Activated T-helper 1 cell treated with anti-CD3 and anti-CD28 coated beads, Interleukin-12 subunit alpha, Interleukin-12 subunit beta, Interleukin-2, Interleukin-4 antibody, amounts not matched to agents 30 ng/mL and 10 ng/mL and 1 ng/mL, durations not matched to agents 14 hours and 24 hours and 36 hours (primary cell): ENCODE measurements at regions not wholly inside any gene's neighbourhood (a gene's known extent, or its start where the extent isn't known, plus 50 kb on each side); places are given as distances from the start of the nearest gene placed in this dataset.

ENCODE experiments used
- DNase-seq: peaks from one replicate; pipeline ENCODE4 v3.0.0; 2021; ENCODE audit warnings: low spot score
- H3K27ac Mint-ChIP-seq: one replicate; pipeline ENCODE4 v1.8.0; 2021; ENCODE audit warnings: mild to moderate bottlenecking, mixed read lengths
- H3K27me3 Mint-ChIP-seq: one replicate; pipeline ENCODE4 v1.8.0; 2022; ENCODE audit warnings: mild to moderate bottlenecking, moderate library complexity, mixed read lengths; ENCODE audit not compliant: insufficient read depth
- H3K36me3 Mint-ChIP-seq: one replicate; pipeline ENCODE4 v1.8.0; 2021; ENCODE audit warnings: low read depth, mixed read lengths
- H3K4me1 Mint-ChIP-seq: one replicate; pipeline ENCODE4 v1.8.0; 2021; ENCODE audit warnings: low read depth, mixed read lengths
- H3K4me3 Mint-ChIP-seq: one replicate; pipeline ENCODE4 v1.8.0; 2021; ENCODE audit warnings: mild to moderate bottlenecking, moderate library complexity, mixed read lengths
- H3K9me3 Mint-ChIP-seq: one replicate; pipeline ENCODE4 v1.8.0; 2021; ENCODE audit warnings: mixed read lengths
- intact Hi-C: fragments of 100-400 bp; cut with micrococcal nuclease; formaldehyde crosslinking; loops from one replicate; pipeline ENCODE4 v1.15.1; 2024

DNA sequence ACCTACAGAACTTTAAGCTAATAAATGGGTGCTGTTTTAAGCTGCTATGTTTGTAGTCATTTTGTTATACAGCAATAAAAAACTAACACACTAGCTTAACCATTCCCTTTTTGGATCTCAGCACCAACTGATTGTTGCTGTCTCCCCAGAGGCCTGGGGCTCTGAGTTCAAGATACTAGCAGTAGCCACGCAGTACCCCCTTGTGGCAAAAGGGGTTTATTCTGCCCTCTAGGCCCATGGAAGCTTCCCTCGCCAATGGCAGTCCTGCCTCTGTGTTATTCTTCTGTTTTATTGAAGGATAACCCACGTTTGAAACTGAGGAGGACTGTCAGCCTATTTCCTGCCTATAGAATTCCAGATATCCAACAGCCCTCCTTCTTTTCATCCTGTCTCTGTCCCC, 455.3 kb upstream of the ATP2B1 start:
- no peak overlapping the region for H3K4me3 Mint-ChIP-seq
- no peaks in the 10 kb centered on the region for H3K4me1 Mint-ChIP-seq
- no peaks in the 10 kb centered on the region for H3K36me3 Mint-ChIP-seq
- intact Hi-C loops: no loop called here
- no peaks in the 10 kb centered on the region for H3K9me3 Mint-ChIP-seq
- DNase-seq: no peak
- H3K27me3 Mint-ChIP-seq: no peaks in the 10 kb centered on the region
- H3K27ac Mint-ChIP-seq: no peak overlapping the region

DNA sequence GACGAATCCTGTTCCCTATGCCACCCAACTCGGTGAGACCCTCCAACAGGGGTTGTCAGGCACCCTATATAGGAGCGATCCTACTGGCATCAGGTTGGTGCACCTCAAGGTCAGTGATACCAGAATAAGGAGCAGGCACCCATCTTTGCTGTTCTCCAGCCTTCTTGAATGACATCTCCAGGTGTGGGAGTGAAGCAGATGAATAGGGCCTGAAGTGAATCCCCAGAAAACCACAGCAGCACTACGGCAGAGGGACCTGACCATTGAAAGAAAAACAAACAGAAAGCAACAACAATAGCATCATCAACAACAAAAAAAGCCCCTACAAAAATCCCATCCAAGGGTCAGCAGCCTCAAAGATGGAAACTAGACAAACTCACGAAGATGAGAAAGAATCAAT, 445.2 kb upstream of the ATP2B1 start:
- Mint-ChIP-seq H3K36me3 (no peaks in the 10 kb centered on the region), H3K4me1 (no peaks in the 10 kb centered on the region), H3K4me3 (no peak overlapping the region), H3K27ac (no peak overlapping the region), H3K9me3 (no peaks in the 10 kb centered on the region), H3K27me3 (no peaks in the 10 kb centered on the region)
- DNase-seq: no peak
- intact Hi-C loops: no loop called here

DNA sequence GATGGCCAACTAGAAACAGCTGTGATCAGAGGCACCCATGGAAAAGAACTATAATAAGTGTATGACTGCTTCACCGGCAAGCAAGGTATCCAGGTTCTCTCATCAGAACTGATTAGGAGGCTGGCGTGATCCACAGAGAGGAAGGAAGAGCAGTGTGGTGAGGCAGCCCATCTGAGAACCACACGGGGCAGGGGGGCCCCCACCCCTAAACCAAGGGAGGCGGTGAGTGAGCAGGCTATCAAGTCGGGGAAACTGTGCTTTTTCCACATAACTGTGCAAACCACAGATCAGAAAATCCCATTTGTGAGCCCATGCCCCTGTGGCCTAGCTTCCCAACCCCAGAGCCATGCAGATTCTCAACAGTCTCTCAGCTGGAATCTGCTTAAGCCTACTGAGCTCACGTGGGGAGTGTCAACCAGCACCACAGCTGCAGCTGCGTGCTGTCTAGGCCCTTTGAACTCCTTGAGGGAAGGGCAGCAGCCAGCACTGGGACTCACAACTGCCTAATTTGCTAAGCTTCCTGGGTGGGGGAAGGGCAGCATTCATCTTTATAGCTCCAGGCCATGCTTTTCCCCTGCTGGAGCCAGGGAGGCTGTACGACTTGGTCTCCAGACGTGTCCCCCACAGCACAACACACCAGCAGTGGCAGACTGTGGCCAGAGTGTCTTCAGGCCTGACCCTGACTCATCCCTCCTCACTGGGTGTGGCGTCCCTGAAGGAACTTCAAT, 444.4 kb upstream of the ATP2B1 start:
- Mint-ChIP-seq H3K9me3 (no peaks in the 10 kb centered on the region), H3K36me3 (no peaks in the 10 kb centered on the region), H3K27me3 (no peaks in the 10 kb centered on the region), H3K4me3 (no peak overlapping the region), H3K4me1 (no peaks in the 10 kb centered on the region), H3K27ac (no peak overlapping the region)
- intact Hi-C loops: no loop called here
- DNase-seq: no peak

DNA sequence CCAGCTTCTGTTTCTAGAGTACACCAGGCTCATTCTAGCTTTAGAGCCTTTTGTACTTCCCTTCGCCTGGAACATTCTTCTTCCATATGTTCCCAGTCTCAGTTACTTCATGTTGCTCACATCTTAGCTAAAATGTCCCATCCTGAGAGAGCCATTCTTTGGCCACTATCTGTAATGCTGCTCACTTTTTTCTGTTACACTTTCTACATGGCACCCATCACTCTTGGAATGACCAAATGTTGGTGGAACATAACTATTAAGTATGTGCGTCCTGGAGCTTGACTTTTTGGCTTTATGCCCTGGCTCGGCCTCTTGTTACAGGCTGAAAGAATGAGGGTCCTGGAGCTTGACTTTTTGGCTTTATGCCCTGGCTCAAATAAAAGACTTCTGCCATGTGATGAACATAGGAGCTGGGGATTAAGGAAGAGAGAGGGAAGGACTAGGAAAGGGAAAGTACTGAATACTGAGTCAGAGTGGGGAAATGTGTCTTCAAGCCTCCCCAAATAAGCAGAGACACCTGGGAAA, 442.9 kb upstream of the ATP2B1 start:
- intact Hi-C loops: no loop called here
- Mint-ChIP-seq H3K9me3 (no peaks in the 10 kb centered on the region), H3K27ac (no peak overlapping the region), H3K27me3 (no peaks in the 10 kb centered on the region), H3K4me3 (no peak overlapping the region), H3K4me1 (no peaks in the 10 kb centered on the region), H3K36me3 (no peaks in the 10 kb centered on the region)
- no peak for DNase-seq

DNA sequence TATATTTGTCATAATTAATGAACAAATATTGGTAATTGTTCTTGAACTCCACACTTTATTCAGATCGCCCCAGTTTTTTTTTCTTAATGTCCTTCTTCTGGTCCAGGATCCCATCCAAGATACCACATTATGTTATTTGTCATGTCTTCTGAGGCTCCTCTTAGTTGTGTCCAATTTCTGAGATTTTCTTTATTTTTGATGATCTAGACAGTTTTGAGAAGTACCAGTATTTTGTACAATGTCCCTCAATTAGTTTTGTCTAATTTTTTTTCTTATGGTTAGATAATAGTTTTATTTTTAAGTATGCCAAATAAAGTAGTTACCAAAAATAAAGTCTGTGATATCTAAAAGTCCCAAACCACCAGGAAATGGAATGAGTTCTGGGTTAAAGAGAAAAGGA, 440.8 kb upstream of the ATP2B1 start:
- H3K27ac Mint-ChIP-seq: no peak overlapping the region
- H3K4me1 Mint-ChIP-seq: no peaks in the 10 kb centered on the region
- H3K27me3 Mint-ChIP-seq: no peaks in the 10 kb centered on the region
- H3K4me3 Mint-ChIP-seq: no peak overlapping the region
- DNase-seq: no peak
- intact Hi-C loops: no loop called here
- H3K36me3 Mint-ChIP-seq: no peaks in the 10 kb centered on the region
- H3K9me3 Mint-ChIP-seq: no peaks in the 10 kb centered on the region

DNA sequence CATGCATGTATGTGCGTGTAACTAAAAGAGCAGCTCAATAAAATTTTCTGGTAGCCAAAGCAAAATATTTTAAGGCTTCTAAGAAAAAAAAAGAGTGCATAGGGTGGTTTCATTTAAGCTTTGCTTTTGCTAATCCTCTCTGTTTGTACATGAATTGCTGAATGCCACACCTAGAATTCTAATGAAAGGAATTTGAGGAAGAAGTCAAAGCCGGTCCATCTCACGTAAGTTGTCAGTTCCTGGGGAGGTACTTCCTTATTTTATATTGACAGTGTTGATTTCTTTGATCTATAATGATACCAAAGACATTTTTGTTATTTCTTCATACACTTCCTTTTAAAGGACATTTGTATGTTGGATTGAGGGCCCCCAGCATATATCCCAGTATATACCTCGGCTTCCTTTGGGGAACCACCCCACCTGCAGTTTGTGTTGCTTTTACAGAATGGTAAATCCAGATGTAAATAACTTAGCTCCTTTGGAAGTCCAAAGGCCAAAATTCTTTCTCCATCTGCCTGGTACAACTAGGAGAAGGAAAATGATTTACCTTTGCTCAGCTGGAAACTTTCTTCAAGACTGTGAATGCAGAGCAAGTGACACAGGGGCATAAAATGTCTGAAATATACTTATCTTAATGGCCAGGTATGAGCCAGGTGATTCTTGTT, 420.9 kb upstream of the ATP2B1 start:
- Mint-ChIP-seq H3K4me1 (no peaks in the 10 kb centered on the region), H3K9me3 (no peaks in the 10 kb centered on the region), H3K27me3 (peaks cover 3% of the 10 kb centered on the region), H3K36me3 (no peaks in the 10 kb centered on the region), H3K4me3 (no peak overlapping the region), H3K27ac (no peak overlapping the region)
- intact Hi-C loops: no loop called here
- DNase-seq: no peak

DNA sequence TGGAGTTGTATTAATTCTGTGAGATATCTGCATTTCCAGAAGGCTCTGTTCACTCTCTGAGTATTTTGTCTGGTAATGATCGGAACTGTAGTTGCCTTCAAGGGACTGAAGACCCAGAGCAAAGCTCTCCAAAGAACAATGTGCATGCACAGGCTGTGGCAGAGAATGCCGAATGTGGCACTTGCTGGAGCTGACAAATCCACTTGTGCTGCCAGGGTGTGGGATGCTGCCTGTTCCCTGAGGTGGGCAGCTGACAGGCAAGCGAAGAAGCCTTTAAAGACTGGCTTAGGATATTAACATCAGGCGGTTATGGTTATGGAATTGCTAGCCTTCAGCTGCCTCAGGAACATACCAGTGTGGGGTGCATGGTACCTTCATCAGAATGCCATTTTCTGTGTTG, 419.9 kb upstream of the ATP2B1 start:
- no peaks in the 10 kb centered on the region for H3K4me1 Mint-ChIP-seq

DNA sequence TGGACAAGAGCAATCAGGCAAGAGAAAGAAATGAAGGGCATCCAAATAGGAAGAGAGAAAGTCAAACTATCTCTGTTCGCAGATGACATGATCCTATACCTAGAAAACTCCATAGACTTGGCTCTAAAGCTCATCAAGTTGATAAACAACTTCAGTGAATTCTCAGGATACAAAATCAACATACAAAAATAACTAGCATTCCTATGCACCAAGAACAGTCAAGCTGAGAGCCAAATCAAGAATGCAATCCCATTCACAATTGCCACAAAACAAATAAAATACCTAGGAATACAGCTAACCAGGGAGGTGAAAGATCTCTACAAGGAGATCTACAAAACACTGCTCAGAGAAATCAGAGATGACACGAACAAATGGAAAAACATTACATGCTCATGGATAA, 417.5 kb upstream of the ATP2B1 start:
- no peak overlapping the region for H3K27ac Mint-ChIP-seq
- intact Hi-C loops: no loop called here

More for the DNA sequence above, 419.9 kb upstream of the ATP2B1 start:
- peaks cover 3% of the 10 kb centered on the region for H3K27me3 Mint-ChIP-seq
- intact Hi-C loops: no loop called here
- no peaks in the 10 kb centered on the region for H3K36me3 Mint-ChIP-seq
- no peak for DNase-seq
- H3K27ac Mint-ChIP-seq: no peak overlapping the region
- no peak overlapping the region for H3K4me3 Mint-ChIP-seq
- H3K9me3 Mint-ChIP-seq: no peaks in the 10 kb centered on the region

DNA sequence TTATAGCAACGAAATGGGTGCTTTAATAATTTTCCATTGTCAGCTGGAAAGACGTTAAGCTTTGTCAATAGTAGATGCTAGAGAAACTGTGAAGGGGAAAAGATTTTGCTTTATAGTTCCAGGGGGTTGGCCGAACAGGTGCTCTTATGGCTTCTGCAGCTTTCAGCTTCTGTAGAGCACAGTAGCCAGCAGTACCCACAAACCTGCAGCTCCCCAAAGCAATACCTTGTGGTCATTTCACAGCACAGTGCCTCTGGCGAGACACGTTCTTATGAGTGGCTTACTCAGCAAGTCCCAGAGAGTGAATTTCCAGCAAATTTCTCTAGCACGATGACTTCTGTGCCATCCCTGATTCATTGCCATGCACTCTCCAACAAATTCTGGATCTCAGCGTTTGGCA, 416.3 kb upstream of the ATP2B1 start:
- no peak for DNase-seq
- H3K4me3 Mint-ChIP-seq: no peak overlapping the region
- intact Hi-C loops: no loop called here
- no peaks in the 10 kb centered on the region for H3K4me1 Mint-ChIP-seq
- no peaks in the 10 kb centered on the region for H3K27me3 Mint-ChIP-seq
- no peak overlapping the region for H3K27ac Mint-ChIP-seq
- no peaks in the 10 kb centered on the region for H3K36me3 Mint-ChIP-seq
- peaks cover 13% of the 10 kb centered on the region for H3K9me3 Mint-ChIP-seq

More for the DNA sequence above, 417.5 kb upstream of the ATP2B1 start:
- Mint-ChIP-seq H3K4me1 (no peaks in the 10 kb centered on the region), H3K9me3 (peaks cover under 1% of the 10 kb centered on the region), H3K27me3 (peaks cover 3% of the 10 kb centered on the region), H3K4me3 (no peak overlapping the region), H3K36me3 (no peaks in the 10 kb centered on the region)
- DNase-seq: no peak

DNA sequence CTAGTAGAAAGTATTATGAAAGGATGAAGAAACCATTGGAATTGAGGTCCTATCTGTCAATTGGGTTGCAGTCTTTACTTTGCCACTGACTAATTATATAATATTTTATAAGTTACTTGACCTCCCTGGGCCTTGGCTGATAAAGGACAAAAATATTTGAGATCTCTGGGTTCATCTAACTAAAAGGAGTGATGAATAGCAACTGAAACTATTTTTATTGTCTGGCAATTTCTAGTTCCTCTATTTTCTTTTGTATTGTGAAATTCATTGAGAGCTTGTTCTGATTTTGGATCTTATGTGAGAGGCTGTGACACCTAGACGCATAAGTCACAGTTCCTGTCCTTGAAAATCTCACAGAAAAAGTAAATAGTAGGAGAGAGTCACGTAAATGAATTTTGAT, 415.7 kb upstream of the ATP2B1 start:
- Mint-ChIP-seq H3K27me3 (no peaks in the 10 kb centered on the region), H3K4me1 (no peaks in the 10 kb centered on the region), H3K9me3 (peaks cover 16% of the 10 kb centered on the region), H3K36me3 (no peaks in the 10 kb centered on the region), H3K27ac (no peak overlapping the region), H3K4me3 (no peak overlapping the region)
- no peak for DNase-seq
- intact Hi-C loops: no loop called here

DNA sequence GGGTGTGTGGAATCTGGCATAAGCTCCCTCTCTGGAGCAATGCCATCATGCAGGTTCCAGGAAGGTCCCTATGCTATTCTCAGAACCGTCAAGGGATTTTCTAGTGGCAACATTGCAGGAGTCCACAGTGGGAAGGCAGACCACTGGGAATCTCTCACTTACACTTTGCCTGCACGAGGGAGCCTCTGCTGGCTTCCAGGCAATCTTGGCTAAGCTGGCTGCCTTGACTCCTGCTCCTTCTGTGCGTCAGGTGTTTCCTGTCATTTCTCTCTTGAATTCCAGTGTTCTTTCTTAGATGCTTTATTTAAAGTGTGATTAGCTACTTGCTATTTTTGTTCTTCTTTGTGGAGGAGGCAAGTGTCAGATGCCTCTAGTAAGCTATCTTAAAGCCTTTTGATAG, 414.0 kb upstream of the ATP2B1 start:
- intact Hi-C loops: no loop called here
- H3K4me3 Mint-ChIP-seq: no peak overlapping the region
- no peak for DNase-seq
- H3K4me1 Mint-ChIP-seq: no peaks in the 10 kb centered on the region
- no peak overlapping the region for H3K27ac Mint-ChIP-seq
- H3K9me3 Mint-ChIP-seq: peaks cover 16% of the 10 kb centered on the region
- H3K36me3 Mint-ChIP-seq: no peaks in the 10 kb centered on the region
- H3K27me3 Mint-ChIP-seq: no peaks in the 10 kb centered on the region

DNA sequence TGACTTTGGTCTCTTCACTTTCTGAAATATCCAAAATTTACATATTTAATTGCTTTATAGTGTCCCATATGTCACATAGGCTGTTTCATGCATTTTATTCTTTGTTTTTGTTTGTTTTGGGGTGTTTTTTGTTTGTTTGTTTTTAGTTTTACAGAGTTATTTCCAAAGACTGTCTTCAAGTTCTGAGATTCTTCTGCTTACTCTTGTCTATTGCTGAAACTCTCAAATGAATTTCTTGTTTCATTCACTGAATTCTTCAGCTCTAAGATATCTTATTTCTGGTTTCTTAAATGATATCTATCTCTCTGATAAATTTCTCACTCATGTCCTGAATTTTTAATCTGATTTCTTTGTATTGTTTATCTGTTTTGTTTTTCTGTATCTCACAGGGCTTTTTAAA, 412.0 kb upstream of the ATP2B1 start:
- Mint-ChIP-seq H3K36me3 (no peaks in the 10 kb centered on the region), H3K4me3 (no peak overlapping the region), H3K27me3 (no peaks in the 10 kb centered on the region), H3K4me1 (no peaks in the 10 kb centered on the region), H3K9me3 (peaks cover 16% of the 10 kb centered on the region), H3K27ac (no peak overlapping the region)
- DNase-seq: no peak
- intact Hi-C loops: no loop called here

DNA sequence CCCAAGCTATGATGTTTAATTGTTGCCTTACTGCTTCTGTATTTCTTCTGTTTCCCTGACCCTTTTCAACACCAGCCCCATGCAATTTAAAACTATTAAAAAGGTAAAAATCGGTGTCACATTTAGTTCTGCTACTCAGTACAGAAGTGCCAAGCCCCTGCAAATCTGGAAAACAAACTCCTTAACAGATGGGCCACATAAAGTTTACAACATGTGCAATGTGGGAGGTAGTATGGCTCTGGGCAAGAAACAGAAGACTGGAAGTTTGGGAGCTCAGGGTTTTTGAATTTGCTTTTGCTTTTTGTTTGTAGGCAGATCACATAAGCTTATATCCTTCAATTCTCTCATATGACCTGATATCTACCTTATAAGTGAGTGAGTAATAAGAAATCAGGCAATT, 404.0 kb upstream of the ATP2B1 start:
- intact Hi-C loops: no loop called here

More for the DNA sequence above, 404.0 kb upstream of the ATP2B1 start:
- peaks cover 2% of the 10 kb centered on the region for H3K27me3 Mint-ChIP-seq
- no peak overlapping the region for H3K4me3 Mint-ChIP-seq
- H3K4me1 Mint-ChIP-seq: no peaks in the 10 kb centered on the region
- no peak for DNase-seq
- no peaks in the 10 kb centered on the region for H3K36me3 Mint-ChIP-seq
- H3K27ac Mint-ChIP-seq: no peak overlapping the region
- H3K9me3 Mint-ChIP-seq: no peaks in the 10 kb centered on the region
